GM21423 (cell line): ENCODE measurements at regions not wholly inside any gene's neighbourhood (a gene's known extent, or its start where the extent isn't known, plus 50 kb on each side); places are given as distances from the start of the nearest gene placed in this dataset.

Source experiments
- ATAC-seq: cut with Tn5 transposase; IDR thresholded peaks from one replicate; pipeline ENCODE4 v1.9.1; 2021; ENCODE audit warnings: mild to moderate bottlenecking, moderate library complexity; ENCODE audit not compliant: unreplicated experiment

- ATAC-seq, result no peak
Observed at GRCh38 chr11:29959488-29959887, 57.3 kb downstream of the KCNA4 start.

GRCh38 chr11:29957431-29957830, 59.4 kb downstream of the KCNA4 start:
- ATAC-seq, result no peak

GRCh38 chr11:29956076-29956556, 60.7 kb downstream of the KCNA4 start:
- no peak for ATAC-seq

- ATAC-seq, result no peak
Observed at GRCh38 chr11:29943347-29943746, 73.5 kb downstream of the KCNA4 start.

GRCh38 chr11:29937526-29937925, 79.3 kb downstream of the KCNA4 start:
- ATAC-seq, result no peak

GRCh38 chr11:29934115-29934638, 82.7 kb downstream of the KCNA4 start:
- ATAC-seq, result no peak

- no peak for ATAC-seq
Observed at GRCh38 chr11:29916040-29916439, 100.8 kb downstream of the KCNA4 start.

GRCh38 chr11:29914203-29914930, 102.5 kb downstream of the KCNA4 start:
- no peak for ATAC-seq

GRCh38 chr11:29913352-29913751, 103.5 kb downstream of the KCNA4 start:
- no peak for ATAC-seq

GRCh38 chr11:29900382-29900781, 116.4 kb downstream of the KCNA4 start:
- ATAC-seq, result no peak

- ATAC-seq, result no peak
Observed at GRCh38 chr11:29879560-29879959, 137.3 kb downstream of the KCNA4 start.

GRCh38 chr11:29876192-29876591, 140.6 kb downstream of the KCNA4 start:
- ATAC-seq, result no peak

- no peak for ATAC-seq
Observed at GRCh38 chr11:29847219-29847618, 169.6 kb downstream of the KCNA4 start.

- no peak for ATAC-seq
Observed at GRCh38 chr11:29844701-29845379, 172.0 kb downstream of the KCNA4 start.

GRCh38 chr11:29844031-29844430, 172.8 kb downstream of the KCNA4 start:
- no peak for ATAC-seq

- ATAC-seq, result no peak
Observed at GRCh38 chr11:29842061-29842460, 174.8 kb downstream of the KCNA4 start.

GRCh38 chr11:29826878-29827277, 190.0 kb downstream of the KCNA4 start:
- ATAC-seq, result no peak

- ATAC-seq, result no peak
Observed at GRCh38 chr11:29816359-29816758, 200.5 kb downstream of the KCNA4 start.

GRCh38 chr11:29809121-29809520, 207.7 kb downstream of the KCNA4 start:
- no peak for ATAC-seq

- ATAC-seq, result no peak
Observed at GRCh38 chr11:29802522-29802921, 214.3 kb downstream of the KCNA4 start.

GRCh38 chr11:29801561-29801960, 215.3 kb downstream of the KCNA4 start:
- no peak for ATAC-seq

GRCh38 chr11:29786092-29786491, 230.7 kb downstream of the KCNA4 start:
- no peak for ATAC-seq
